GM23338 (cell line): ENCODE measurements at regions not wholly inside any gene's neighbourhood (a gene's known extent, or its start where the extent isn't known, plus 50 kb on each side); places are given as distances from the start of the nearest gene placed in this dataset.

ENCODE experiments used
- ATAC-seq: fragments of 200-7000 bp; cut with Tn5 transposase; 3 replicates; pipeline ENCODE4 v1.9.1; 2020
- DNase-seq: peaks from one replicate; pipeline ENCODE4 v3.0.0-alpha.2; 2015; ENCODE audit warnings: low spot score
- H2AFZ ChIP-seq: fragments of 200-600 bp; sonication (generic); 2 replicates; pipeline ENCODE4 v1.8.0; 2016; ENCODE audit warnings: antibody characterized with exemption, mild to moderate bottlenecking, moderate library complexity
- H3F3A ChIP-seq: fragments of 200-600 bp; sonication (generic); replicated peaks from 2 replicates; pipeline ENCODE4 v1.8.0; 2017; ENCODE audit warnings: antibody characterized with exemption, mixed run types, low read depth
- H3K27ac ChIP-seq: fragments of 200-600 bp; sonication (generic); 2 replicates; pipeline ENCODE4 v1.6.1; 2016; ENCODE audit warnings: low read depth
- H3K27me3 ChIP-seq: fragments of 200-600 bp; sonication (generic); 2 replicates; pipeline ENCODE4 v1.8.0; 2016; ENCODE audit warnings: mild to moderate bottlenecking, mixed run types, moderate library complexity; ENCODE audit not compliant: insufficient read depth
- H3K36me3 ChIP-seq: fragments of 200-600 bp; sonication (generic); 2 replicates; pipeline ENCODE4 v1.8.0; 2016; ENCODE audit warnings: mild to moderate bottlenecking; ENCODE audit not compliant: insufficient read depth
- H3K4me1 ChIP-seq: fragments of 200-600 bp; sonication (generic); 2 replicates; pipeline ENCODE4 v1.8.0; 2016; ENCODE audit warnings: mild to moderate bottlenecking, moderate library complexity; ENCODE audit not compliant: insufficient read depth
- H3K4me2 ChIP-seq: fragments of 200-600 bp; sonication (generic); 2 replicates; pipeline ENCODE4 v1.7.1; 2017; ENCODE audit warnings: mixed run types
- H3K4me3 ChIP-seq: fragments of 200-600 bp; sonication (generic); 2 replicates; pipeline ENCODE4 v1.6.1; 2016; ENCODE audit warnings: mixed run types
- H3K79me2 ChIP-seq: fragments of 200-600 bp; sonication (generic); replicated peaks from 2 replicates; pipeline ENCODE4 v1.8.0; 2017; ENCODE audit warnings: mild to moderate bottlenecking; ENCODE audit not compliant: insufficient read depth
- H3K9me2 ChIP-seq: fragments of 200-600 bp; sonication (generic); 2 replicates; pipeline ENCODE4 v1.8.0; 2017; ENCODE audit not compliant: insufficient read depth
- H4K20me1 ChIP-seq: fragments of 200-600 bp; sonication (generic); replicated peaks from 2 replicates; pipeline ENCODE4 v1.8.0; 2017; ENCODE audit warnings: mild to moderate bottlenecking; ENCODE audit not compliant: insufficient read depth
- H3K27ac Mint-ChIP-seq: 2 replicates; pipeline ENCODE4 v1.8.0; 2020; ENCODE audit warnings: inconsistent platforms, mild to moderate bottlenecking, moderate library complexity, mixed read lengths
- H3K27me3 Mint-ChIP-seq: 3 replicates; pipeline ENCODE4 v1.8.0; 2022; ENCODE audit warnings: low read depth, mild to moderate bottlenecking, moderate library complexity, mixed read lengths, inconsistent platforms; ENCODE audit not compliant: insufficient read depth, poor library complexity
- H3K36me3 Mint-ChIP-seq: 3 replicates; pipeline ENCODE4 v1.8.0; 2021; ENCODE audit warnings: low read depth, mild to moderate bottlenecking, inconsistent platforms, moderate library complexity, mixed read lengths
- H3K4me1 Mint-ChIP-seq: 3 replicates; pipeline ENCODE4 v1.8.0; 2020; ENCODE audit warnings: mild to moderate bottlenecking, inconsistent platforms, mixed read lengths
- H3K4me3 Mint-ChIP-seq: 3 replicates; pipeline ENCODE4 v1.8.0; 2021; ENCODE audit warnings: moderate library complexity, mild to moderate bottlenecking, inconsistent platforms, mixed read lengths
- H3K9me3 Mint-ChIP-seq: 3 replicates; pipeline ENCODE4 v1.8.0; 2020; ENCODE audit warnings: moderate library complexity, mild to moderate bottlenecking, inconsistent platforms, mixed read lengths
- CREB1 ChIP-seq: fragments of 250-450 bp; sonication (Bioruptor Pico); IDR thresholded peaks from 2 replicates; pipeline ENCODE4 v1.5.0; 2020; ENCODE audit warnings: low read depth, mild to moderate bottlenecking, moderate library complexity
- EZH2 ChIP-seq: fragments of 200-600 bp; sonication (generic); IDR thresholded peaks from one replicate; pipeline ENCODE4 v1.8.0; 2017; ENCODE audit warnings: antibody characterized with exemption, mild to moderate bottlenecking, low read depth; ENCODE audit not compliant: unreplicated experiment
- EZH2phosphoT487 ChIP-seq: fragments of 200-600 bp; sonication (generic); IDR thresholded peaks from one replicate; pipeline ENCODE4 v1.8.1; 2018; ENCODE audit warnings: antibody characterized with exemption; ENCODE audit not compliant: unreplicated experiment
- JUNB ChIP-seq: IDR thresholded peaks from one replicate; pipeline ENCODE4 v1.6.1; 2016; ENCODE audit warnings: antibody characterized with exemption; ENCODE audit not compliant: unreplicated experiment
- NANOG ChIP-seq: IDR thresholded peaks from 2 replicates; pipeline ENCODE4 v1.6.1; 2016; ENCODE audit warnings: antibody characterized with exemption, borderline replicate concordance
- POLR2AphosphoS5 ChIP-seq: IDR thresholded peaks from 2 replicates; pipeline ENCODE4 v1.6.1; 2016; ENCODE audit warnings: antibody characterized with exemption, low read depth
- STAT1 ChIP-seq: IDR thresholded peaks from one replicate; pipeline ENCODE4 v1.6.1; 2016; ENCODE audit warnings: antibody characterized with exemption; ENCODE audit not compliant: unreplicated experiment
- ZNF114 ChIP-seq: fragments of 250-450 bp; sonication (Bioruptor Pico); IDR thresholded peaks from 2 replicates; pipeline ENCODE4 v1.5.0; 2020; ENCODE audit warnings: mild to moderate bottlenecking, moderate library complexity
- ZNF331 ChIP-seq: fragments of 250-450 bp; sonication (Bioruptor Pico); IDR thresholded peaks from 2 replicates; pipeline ENCODE4 v1.5.0; 2020; ENCODE audit warnings: low read depth, mild to moderate bottlenecking, moderate library complexity
- TF ChIP-seq, protein P1 (sequence below): IDR thresholded peaks from 2 replicates; pipeline ENCODE4 v1.6.1; 2016; ENCODE audit warnings: antibody characterized with exemption
- TF ChIP-seq, protein P2 (sequence below): IDR thresholded peaks from one replicate; pipeline ENCODE4 v1.6.1; 2018; ENCODE audit warnings: antibody characterized with exemption; ENCODE audit not compliant: unreplicated experiment
- TF ChIP-seq, protein P3 (sequence below), 2 experiments: fragments of 200-600 bp in 1 of 2; sonication (generic) in 1 of 2; conservative IDR thresholded peaks; 2 replicates each; pipeline versions ENCODE4 v1.5.1 to v1.6.1; 2016 to 2017; ENCODE audit warnings: antibody characterized with exemption in 2 of 2, low read depth in 2 of 2, mild to moderate bottlenecking in 2 of 2, moderate library complexity in 1 of 2

DNA sequence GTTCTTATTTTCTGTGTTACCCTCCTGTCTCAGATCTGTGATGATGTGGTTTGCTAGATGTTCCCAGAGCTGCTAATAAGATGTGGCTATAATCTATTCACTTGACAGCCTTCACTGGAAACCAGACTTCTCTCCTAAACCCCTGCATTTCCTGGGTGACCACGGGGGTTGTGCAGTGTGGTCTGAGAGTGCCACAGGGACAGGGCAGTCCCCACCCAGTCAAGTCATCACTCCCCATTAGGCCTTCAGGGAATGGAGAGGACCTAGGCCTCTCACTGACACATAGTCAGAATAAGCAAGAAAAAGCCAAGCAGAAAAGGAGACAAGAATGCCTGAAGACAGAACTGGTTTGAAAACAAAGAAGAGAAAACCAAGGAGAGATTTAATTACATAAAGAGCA is 58.3 kb downstream of the GJD2 start:
- Mint-ChIP-seq H3K36me3 (no peaks in the 10 kb centered on the region), H3K9me3 (no peaks in the 10 kb centered on the region), H3K4me3 (no peak overlapping the region), H3K27me3 (peaks cover 4% of the 10 kb centered on the region), H3K27ac (no peak overlapping the region), H3K4me1 (peaks cover 12% of the 10 kb centered on the region)
- Histone ChIP-seq H3K9me2 (peaks cover 12% of the 10 kb centered on the region), H3K79me2 (no peaks in the 10 kb centered on the region), H3F3A (no peaks in the 10 kb centered on the region), H3K36me3 (no peaks in the 10 kb centered on the region), H4K20me1 (no peaks in the 10 kb centered on the region), H3K4me3 (no peak overlapping the region), H3K27me3 (no peaks in the 10 kb centered on the region), H3K4me1 (peaks cover 12% of the 10 kb centered on the region), H3K4me2 (0 out of 2 replicates have a peak overlapping the region, but pooled peaks have one; percentile 1), H2AFZ (no peak overlapping the region), H3K27ac (no peak overlapping the region)
- ATAC-seq (no peak), DNase-seq (no peak)
- TF ChIP-seq CREB1 (CRISPR knock-in tag), result no peak
- TF ChIP-seq EZH2, result no peak
- no peak for TF ChIP-seq JUNB

DNA sequence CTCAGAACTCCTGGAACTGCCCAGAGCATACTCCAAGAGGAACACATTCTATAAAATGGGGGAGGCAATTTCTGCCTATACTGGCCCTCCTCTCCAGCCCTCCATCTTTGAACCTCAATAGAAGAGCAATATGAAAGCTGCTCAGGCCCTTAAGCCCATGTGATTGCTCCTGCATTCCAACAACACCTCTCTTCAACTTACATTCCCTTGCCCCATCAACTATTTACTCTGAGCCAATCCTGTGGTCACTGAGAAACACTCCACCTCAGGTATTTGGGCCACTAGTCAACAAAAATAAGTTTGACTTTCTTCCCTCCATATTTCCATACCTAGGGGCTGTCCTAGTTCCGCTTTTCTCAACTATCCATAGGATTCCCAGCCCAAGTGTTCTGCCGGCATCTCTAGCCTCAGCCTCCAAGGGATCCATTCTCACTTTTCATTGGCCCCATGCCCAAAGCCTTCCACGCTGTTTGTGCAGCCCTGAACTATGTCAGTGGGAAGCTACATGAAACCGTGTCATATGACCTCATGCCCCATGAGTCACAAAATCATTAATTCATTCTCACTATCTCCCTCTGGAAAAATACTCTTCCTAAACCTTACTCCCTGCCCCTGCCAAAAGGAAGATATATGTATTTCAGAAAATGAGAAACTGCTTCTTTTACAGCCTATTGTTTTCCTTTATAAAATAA is 61.6 kb downstream of the GJD2 start:
- Mint-ChIP-seq H3K4me1 (peaks cover 12% of the 10 kb centered on the region), H3K9me3 (peaks cover 8% of the 10 kb centered on the region; the same call in 2 of the 3 replicates), H3K4me3 (no peak overlapping the region), H3K27ac (no peak overlapping the region), H3K36me3 (no peaks in the 10 kb centered on the region), H3K27me3 (peaks cover 6% of the 10 kb centered on the region)
- H3K4me2 ChIP-seq, result no peak overlapping the region
- H3K9me2 ChIP-seq, result peaks cover 12% of the 10 kb centered on the region
- DNase-seq, result no peak
- H2AFZ ChIP-seq, result 0 out of 2 replicates have a peak overlapping the region, but pooled peaks have one; percentile 16
- H3K4me1 ChIP-seq, result peaks cover 12% of the 10 kb centered on the region
- no peaks in the 10 kb centered on the region for H4K20me1 ChIP-seq
- no peaks in the 10 kb centered on the region for H3K36me3 ChIP-seq
- ATAC-seq, result no peak
- no peak overlapping the region for H3K27ac ChIP-seq
- no peaks in the 10 kb centered on the region for H3K79me2 ChIP-seq
- H3K27me3 ChIP-seq, result no peaks in the 10 kb centered on the region
- H3K4me3 ChIP-seq, result no peak overlapping the region
- no peaks in the 10 kb centered on the region for H3F3A ChIP-seq
- TF ChIP-seq ZNF114 (no peak), POLR2AphosphoS5 (no peak), CREB1 (CRISPR knock-in tag) (no peak), EZH2phosphoT487 (no peak), NANOG (no peak), EZH2 (no peak), JUNB (no peak), ZNF331 (CRISPR knock-in tag) (no peak), STAT1 (no peak)
- TF ChIP-seq, protein P1, sequence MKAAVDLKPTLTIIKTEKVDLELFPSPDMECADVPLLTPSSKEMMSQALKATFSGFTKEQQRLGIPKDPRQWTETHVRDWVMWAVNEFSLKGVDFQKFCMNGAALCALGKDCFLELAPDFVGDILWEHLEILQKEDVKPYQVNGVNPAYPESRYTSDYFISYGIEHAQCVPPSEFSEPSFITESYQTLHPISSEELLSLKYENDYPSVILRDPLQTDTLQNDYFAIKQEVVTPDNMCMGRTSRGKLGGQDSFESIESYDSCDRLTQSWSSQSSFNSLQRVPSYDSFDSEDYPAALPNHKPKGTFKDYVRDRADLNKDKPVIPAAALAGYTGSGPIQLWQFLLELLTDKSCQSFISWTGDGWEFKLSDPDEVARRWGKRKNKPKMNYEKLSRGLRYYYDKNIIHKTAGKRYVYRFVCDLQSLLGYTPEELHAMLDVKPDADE, result no peak
- TF ChIP-seq, protein P2, sequence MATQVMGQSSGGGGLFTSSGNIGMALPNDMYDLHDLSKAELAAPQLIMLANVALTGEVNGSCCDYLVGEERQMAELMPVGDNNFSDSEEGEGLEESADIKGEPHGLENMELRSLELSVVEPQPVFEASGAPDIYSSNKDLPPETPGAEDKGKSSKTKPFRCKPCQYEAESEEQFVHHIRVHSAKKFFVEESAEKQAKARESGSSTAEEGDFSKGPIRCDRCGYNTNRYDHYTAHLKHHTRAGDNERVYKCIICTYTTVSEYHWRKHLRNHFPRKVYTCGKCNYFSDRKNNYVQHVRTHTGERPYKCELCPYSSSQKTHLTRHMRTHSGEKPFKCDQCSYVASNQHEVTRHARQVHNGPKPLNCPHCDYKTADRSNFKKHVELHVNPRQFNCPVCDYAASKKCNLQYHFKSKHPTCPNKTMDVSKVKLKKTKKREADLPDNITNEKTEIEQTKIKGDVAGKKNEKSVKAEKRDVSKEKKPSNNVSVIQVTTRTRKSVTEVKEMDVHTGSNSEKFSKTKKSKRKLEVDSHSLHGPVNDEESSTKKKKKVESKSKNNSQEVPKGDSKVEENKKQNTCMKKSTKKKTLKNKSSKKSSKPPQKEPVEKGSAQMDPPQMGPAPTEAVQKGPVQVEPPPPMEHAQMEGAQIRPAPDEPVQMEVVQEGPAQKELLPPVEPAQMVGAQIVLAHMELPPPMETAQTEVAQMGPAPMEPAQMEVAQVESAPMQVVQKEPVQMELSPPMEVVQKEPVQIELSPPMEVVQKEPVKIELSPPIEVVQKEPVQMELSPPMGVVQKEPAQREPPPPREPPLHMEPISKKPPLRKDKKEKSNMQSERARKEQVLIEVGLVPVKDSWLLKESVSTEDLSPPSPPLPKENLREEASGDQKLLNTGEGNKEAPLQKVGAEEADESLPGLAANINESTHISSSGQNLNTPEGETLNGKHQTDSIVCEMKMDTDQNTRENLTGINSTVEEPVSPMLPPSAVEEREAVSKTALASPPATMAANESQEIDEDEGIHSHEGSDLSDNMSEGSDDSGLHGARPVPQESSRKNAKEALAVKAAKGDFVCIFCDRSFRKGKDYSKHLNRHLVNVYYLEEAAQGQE, result no peak
- TF ChIP-seq, protein P3, sequence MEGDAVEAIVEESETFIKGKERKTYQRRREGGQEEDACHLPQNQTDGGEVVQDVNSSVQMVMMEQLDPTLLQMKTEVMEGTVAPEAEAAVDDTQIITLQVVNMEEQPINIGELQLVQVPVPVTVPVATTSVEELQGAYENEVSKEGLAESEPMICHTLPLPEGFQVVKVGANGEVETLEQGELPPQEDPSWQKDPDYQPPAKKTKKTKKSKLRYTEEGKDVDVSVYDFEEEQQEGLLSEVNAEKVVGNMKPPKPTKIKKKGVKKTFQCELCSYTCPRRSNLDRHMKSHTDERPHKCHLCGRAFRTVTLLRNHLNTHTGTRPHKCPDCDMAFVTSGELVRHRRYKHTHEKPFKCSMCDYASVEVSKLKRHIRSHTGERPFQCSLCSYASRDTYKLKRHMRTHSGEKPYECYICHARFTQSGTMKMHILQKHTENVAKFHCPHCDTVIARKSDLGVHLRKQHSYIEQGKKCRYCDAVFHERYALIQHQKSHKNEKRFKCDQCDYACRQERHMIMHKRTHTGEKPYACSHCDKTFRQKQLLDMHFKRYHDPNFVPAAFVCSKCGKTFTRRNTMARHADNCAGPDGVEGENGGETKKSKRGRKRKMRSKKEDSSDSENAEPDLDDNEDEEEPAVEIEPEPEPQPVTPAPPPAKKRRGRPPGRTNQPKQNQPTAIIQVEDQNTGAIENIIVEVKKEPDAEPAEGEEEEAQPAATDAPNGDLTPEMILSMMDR (conservative IDR thresholded peaks at IDR 0.05; ENCODE audit: low read depth in 2 of 2), result no peak
